ENCODE measurements at regions not wholly inside any gene's neighbourhood (a gene's known extent, or its start where the extent isn't known, plus 50 kb on each side); places are given as distances from the start of the nearest gene placed in this dataset.

- DNase-seq: no peak
- no peak for TF ChIP-seq CTCF (IDR thresholded peaks at IDR 0.05; ENCODE audit: unreplicated experiment)
- Mint-ChIP-seq H3K36me3 (ENCODE audit: insufficient read depth, unreplicated experiment) (no peaks in the 10 kb centered on the region), H3K27me3 (ENCODE audit: unreplicated experiment) (no peaks in the 10 kb centered on the region), H3K9me3 (ENCODE audit: low read depth, unreplicated experiment) (peaks cover 3% of the 10 kb centered on the region), H3K4me3 (ENCODE audit: low read depth, unreplicated experiment) (no peak overlapping the region), H3K27ac (ENCODE audit: unreplicated experiment) (no peak overlapping the region), H3K4me1 (ENCODE audit: low read depth, unreplicated experiment) (no peaks in the 10 kb centered on the region)
- intact Hi-C loops (cut with micrococcal nuclease; ENCODE audit: unreplicated experiment): no loop called here
- BruUV-seq (replicated peaks): no TSS peak
- CTCF ChIA-PET: no interaction called here
These were observed 1301.6 kb downstream of the SI start for GRCh38 chr3:163776743-163777142.

- H3K9me3 Mint-ChIP-seq (ENCODE audit: low read depth, unreplicated experiment): peaks cover 5% of the 10 kb centered on the region
- no peak overlapping the region for H3K4me3 Mint-ChIP-seq (ENCODE audit: low read depth, unreplicated experiment)
- no peaks in the 10 kb centered on the region for H3K36me3 Mint-ChIP-seq (ENCODE audit: insufficient read depth, unreplicated experiment)
- TF ChIP-seq CTCF (IDR thresholded peaks at IDR 0.05; ENCODE audit: unreplicated experiment): no peak
- no peaks in the 10 kb centered on the region for H3K4me1 Mint-ChIP-seq (ENCODE audit: low read depth, unreplicated experiment)
- no peaks in the 10 kb centered on the region for H3K27me3 Mint-ChIP-seq (ENCODE audit: unreplicated experiment)
- intact Hi-C loops (cut with micrococcal nuclease; ENCODE audit: unreplicated experiment): no loop called here
- CTCF ChIA-PET: no interaction called here
- H3K27ac Mint-ChIP-seq (ENCODE audit: unreplicated experiment): no peak overlapping the region
- DNase-seq: no peak
- no TSS peak for BruUV-seq (replicated peaks)
These were observed 1305.2 kb downstream of the SI start for GRCh38 chr3:163773136-163773535.

- DNase-seq: no peak
- no TSS peak for BruUV-seq (replicated peaks)
- H3K27me3 Mint-ChIP-seq (ENCODE audit: unreplicated experiment): no peaks in the 10 kb centered on the region
- TF ChIP-seq CTCF (IDR thresholded peaks at IDR 0.05; ENCODE audit: unreplicated experiment): no peak
- H3K4me1 Mint-ChIP-seq (ENCODE audit: low read depth, unreplicated experiment): no peaks in the 10 kb centered on the region
- CTCF ChIA-PET: no interaction called here
- peaks cover 2% of the 10 kb centered on the region for H3K9me3 Mint-ChIP-seq (ENCODE audit: low read depth, unreplicated experiment)
- no peak overlapping the region for H3K27ac Mint-ChIP-seq (ENCODE audit: unreplicated experiment)
- H3K36me3 Mint-ChIP-seq (ENCODE audit: insufficient read depth, unreplicated experiment): no peaks in the 10 kb centered on the region
- no peak overlapping the region for H3K4me3 Mint-ChIP-seq (ENCODE audit: low read depth, unreplicated experiment)
- intact Hi-C loops (cut with micrococcal nuclease; ENCODE audit: unreplicated experiment): no loop called here
These were observed 1310.2 kb downstream of the SI start for GRCh38 chr3:163768048-163768447.

GRCh38 chr3:163766112-163766511 is 1312.2 kb downstream of the SI start:
- CTCF ChIA-PET: no interaction called here
- TF ChIP-seq CTCF (IDR thresholded peaks at IDR 0.05; ENCODE audit: unreplicated experiment): no peak
- no TSS peak for BruUV-seq (replicated peaks)
- no peaks in the 10 kb centered on the region for H3K4me1 Mint-ChIP-seq (ENCODE audit: low read depth, unreplicated experiment)
- H3K27ac Mint-ChIP-seq (ENCODE audit: unreplicated experiment): no peak overlapping the region
- no peaks in the 10 kb centered on the region for H3K27me3 Mint-ChIP-seq (ENCODE audit: unreplicated experiment)
- no peak for DNase-seq
- intact Hi-C loops (cut with micrococcal nuclease; ENCODE audit: unreplicated experiment): no loop called here
- no peak overlapping the region for H3K4me3 Mint-ChIP-seq (ENCODE audit: low read depth, unreplicated experiment)
- H3K36me3 Mint-ChIP-seq (ENCODE audit: insufficient read depth, unreplicated experiment): no peaks in the 10 kb centered on the region
- peaks cover 7% of the 10 kb centered on the region for H3K9me3 Mint-ChIP-seq (ENCODE audit: low read depth, unreplicated experiment)

GRCh38 chr3:163753033-163753432 is 1325.3 kb downstream of the SI start:
- no peak for DNase-seq
- H3K9me3 Mint-ChIP-seq (ENCODE audit: low read depth, unreplicated experiment): peaks cover 10% of the 10 kb centered on the region
- H3K27ac Mint-ChIP-seq (ENCODE audit: unreplicated experiment): no peak overlapping the region
- intact Hi-C loops (cut with micrococcal nuclease; ENCODE audit: unreplicated experiment): no loop called here
- no TSS peak for BruUV-seq (replicated peaks)
- no peaks in the 10 kb centered on the region for H3K4me1 Mint-ChIP-seq (ENCODE audit: low read depth, unreplicated experiment)
- CTCF ChIA-PET: no interaction called here
- H3K36me3 Mint-ChIP-seq (ENCODE audit: insufficient read depth, unreplicated experiment): no peaks in the 10 kb centered on the region
- H3K4me3 Mint-ChIP-seq (ENCODE audit: low read depth, unreplicated experiment): no peak overlapping the region
- no peaks in the 10 kb centered on the region for H3K27me3 Mint-ChIP-seq (ENCODE audit: unreplicated experiment)
- no peak for TF ChIP-seq CTCF (IDR thresholded peaks at IDR 0.05; ENCODE audit: unreplicated experiment)

Measured in Calu3 (cell line).